BJ (cell line): ENCODE measurements at regions not wholly inside any gene's neighbourhood (a gene's known extent, or its start where the extent isn't known, plus 50 kb on each side); places are given as distances from the start of the nearest gene placed in this dataset.

ENCODE experiments used
- CTCF ChIA-PET: fragments of 350-600 bp; formaldehyde crosslinking; extraction: SDS; loops from one replicate; lab custom pipeline; 2021; ENCODE audit warnings: antibody characterized with exemption, inconsistent platforms; lab: Yijun Ruan, JAX
- POLR2A ChIA-PET: fragments of 300-600 bp; sonication (Branson Sonifier 250); formaldehyde crosslinking; extraction: SDS; loops from one replicate; lab custom pipeline; 2021; ENCODE audit warnings: antibody characterized with exemption; lab: Charles Lee
- DNase-seq: peaks from one replicate; pipeline ENCODE4 v3.0.0-alpha.2; 2011; ENCODE audit warnings: low read depth
- H3K27me3 ChIP-seq: 2 replicates; pipeline ENCODE4 v1.6.0; 2011; ENCODE audit warnings: low read length; ENCODE audit not compliant: control insufficient read depth, insufficient read depth
- H3K36me3 ChIP-seq: 2 replicates; pipeline ENCODE4 v1.5.1; 2011; ENCODE audit warnings: low read length; ENCODE audit not compliant: control insufficient read depth, insufficient read depth
- H3K4me3 ChIP-seq: 2 replicates; pipeline ENCODE4 v1.5.1; 2011; ENCODE audit warnings: low read depth, mild to moderate bottlenecking, control low read depth, low read length
- TF ChIP-seq, protein P1 (sequence below): IDR thresholded peaks from 2 replicates; pipeline ENCODE4 v1.5.1; 2011; ENCODE audit warnings: low read depth, mild to moderate bottlenecking, control low read depth, inconsistent platforms, low read length, moderate library complexity; ENCODE audit not compliant: insufficient read depth

DNA sequence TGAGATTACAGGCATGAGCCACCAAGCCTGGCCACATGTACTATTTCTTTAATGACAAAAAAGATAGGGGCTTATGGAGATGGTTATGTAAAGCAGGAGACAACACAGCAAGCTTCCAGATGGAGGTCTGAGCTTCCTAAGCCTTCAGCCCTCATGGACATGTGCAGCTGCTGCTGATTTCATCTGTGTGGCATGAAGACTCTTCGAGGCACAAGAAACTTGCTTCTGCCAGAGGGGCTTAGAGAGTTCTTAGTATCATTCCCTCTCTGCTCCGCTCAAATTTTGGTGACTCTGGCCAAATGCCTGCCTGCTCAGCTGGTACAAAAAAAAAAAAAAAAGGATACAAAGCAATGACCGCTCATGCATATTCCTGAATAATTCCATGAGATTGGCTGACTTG is 552.5 kb downstream of the TYW1 start:
- TF ChIP-seq, protein P1, sequence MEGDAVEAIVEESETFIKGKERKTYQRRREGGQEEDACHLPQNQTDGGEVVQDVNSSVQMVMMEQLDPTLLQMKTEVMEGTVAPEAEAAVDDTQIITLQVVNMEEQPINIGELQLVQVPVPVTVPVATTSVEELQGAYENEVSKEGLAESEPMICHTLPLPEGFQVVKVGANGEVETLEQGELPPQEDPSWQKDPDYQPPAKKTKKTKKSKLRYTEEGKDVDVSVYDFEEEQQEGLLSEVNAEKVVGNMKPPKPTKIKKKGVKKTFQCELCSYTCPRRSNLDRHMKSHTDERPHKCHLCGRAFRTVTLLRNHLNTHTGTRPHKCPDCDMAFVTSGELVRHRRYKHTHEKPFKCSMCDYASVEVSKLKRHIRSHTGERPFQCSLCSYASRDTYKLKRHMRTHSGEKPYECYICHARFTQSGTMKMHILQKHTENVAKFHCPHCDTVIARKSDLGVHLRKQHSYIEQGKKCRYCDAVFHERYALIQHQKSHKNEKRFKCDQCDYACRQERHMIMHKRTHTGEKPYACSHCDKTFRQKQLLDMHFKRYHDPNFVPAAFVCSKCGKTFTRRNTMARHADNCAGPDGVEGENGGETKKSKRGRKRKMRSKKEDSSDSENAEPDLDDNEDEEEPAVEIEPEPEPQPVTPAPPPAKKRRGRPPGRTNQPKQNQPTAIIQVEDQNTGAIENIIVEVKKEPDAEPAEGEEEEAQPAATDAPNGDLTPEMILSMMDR: no peak
- no peaks in the 10 kb centered on the region for H3K36me3 ChIP-seq
- POLR2A ChIA-PET: no interaction called here
- CTCF ChIA-PET: no interaction called here
- no peak for DNase-seq
- no peaks in the 10 kb centered on the region for H3K27me3 ChIP-seq
- no peak overlapping the region for H3K4me3 ChIP-seq

DNA sequence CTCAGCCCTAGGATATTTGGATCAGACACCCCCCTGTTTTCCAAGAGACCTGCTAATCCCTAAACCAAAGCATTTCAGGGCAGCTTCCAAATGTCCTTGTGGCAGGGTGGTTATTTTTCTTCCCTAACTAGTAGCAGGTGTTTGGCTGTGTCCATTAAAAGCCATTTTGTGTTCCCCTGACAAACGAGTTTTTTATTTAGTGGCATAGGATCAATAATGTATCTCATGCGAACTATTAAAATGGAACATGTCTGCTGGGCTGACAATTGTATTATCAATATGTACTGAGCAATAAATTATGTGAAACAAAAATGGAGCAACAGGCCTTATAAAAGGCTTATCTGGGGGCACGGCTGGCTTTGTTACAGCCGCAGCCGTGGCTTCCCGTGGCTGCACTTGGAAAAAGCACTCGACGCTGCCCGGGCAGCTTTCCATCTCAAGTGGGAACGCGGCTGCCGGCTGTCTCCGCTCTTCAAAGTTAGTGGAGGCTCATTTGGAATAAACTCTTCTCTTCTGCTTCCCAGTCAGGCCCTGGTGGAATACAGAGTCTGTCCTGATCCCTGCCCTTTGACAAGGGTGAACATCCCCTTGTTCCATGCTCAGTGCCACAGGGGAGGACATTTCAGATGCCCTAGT is 554.3 kb downstream of the TYW1 start:
- POLR2A ChIA-PET: no interaction called here
- CTCF ChIA-PET: no interaction called here
- no peaks in the 10 kb centered on the region for H3K36me3 ChIP-seq
- TF ChIP-seq, protein P1: no peak
- H3K4me3 ChIP-seq: no peak overlapping the region
- DNase-seq: no peak
- H3K27me3 ChIP-seq: no peaks in the 10 kb centered on the region

DNA sequence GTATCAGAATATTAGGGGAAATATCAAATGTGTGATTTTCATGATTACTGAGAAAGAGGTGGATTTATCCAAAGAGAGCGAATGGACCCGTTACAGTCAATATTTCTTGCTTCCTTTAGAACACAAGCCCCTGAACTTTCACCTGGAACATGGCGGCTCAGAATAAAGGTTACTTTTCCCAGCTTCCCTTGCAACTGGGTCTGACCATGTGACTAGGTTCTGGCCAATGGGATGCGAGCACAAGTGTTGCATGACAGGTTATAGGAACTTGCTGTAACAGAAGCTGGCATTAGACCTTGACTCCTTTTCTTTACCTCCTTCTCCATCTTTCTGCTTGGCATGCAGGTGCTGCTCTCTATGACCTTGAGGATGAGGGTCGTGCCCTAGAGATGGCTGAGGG is 556.1 kb downstream of the TYW1 start:
- TF ChIP-seq, protein P1: no peak
- Histone ChIP-seq H3K4me3 (no peak overlapping the region), H3K27me3 (no peaks in the 10 kb centered on the region), H3K36me3 (no peaks in the 10 kb centered on the region)
- ChIA-PET POLR2A (no interaction called here), CTCF (no interaction called here)
- no peak for DNase-seq

DNA sequence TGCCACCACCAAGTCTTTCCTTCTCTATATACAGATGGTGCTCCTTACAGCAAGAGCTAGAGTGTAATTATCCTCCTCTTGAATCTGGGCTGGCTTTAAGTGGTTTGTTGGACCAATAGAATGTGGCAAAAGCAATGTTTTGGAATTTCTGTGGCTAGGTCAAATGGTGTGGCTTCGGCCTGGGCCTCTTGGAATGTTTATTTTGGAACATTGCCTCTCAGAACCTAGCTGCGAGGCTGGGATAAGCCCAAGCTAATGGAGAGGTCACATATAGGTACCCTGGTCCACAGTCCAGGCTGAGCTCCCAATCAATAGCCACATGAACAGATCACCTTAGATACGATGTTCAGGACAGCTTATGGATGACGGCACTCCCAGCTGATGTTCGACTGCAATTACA is 556.7 kb downstream of the TYW1 start:
- Histone ChIP-seq H3K36me3 (no peaks in the 10 kb centered on the region), H3K27me3 (no peaks in the 10 kb centered on the region), H3K4me3 (no peak overlapping the region)
- POLR2A ChIA-PET: no interaction called here
- TF ChIP-seq, protein P1: no peak
- DNase-seq: no peak
- CTCF ChIA-PET: no interaction called here

DNA sequence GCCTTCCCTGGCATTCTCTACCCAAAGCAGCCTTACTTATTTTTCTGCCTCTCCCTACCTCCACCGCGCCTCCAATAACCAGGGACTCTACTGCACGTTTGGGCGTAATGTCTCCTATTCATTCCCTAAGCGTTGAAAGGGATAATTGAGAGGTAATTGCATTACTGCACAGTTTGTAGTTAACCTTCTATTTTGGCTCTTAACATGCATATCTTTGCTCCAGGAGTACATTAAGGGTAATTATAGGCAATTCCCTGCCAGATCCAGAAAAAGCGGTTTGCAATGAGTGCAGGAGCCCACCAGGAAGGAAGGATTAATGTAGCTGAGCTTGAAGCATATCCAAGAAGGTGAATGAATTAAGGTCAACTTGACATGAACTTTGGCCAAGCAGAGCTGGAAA is 558.4 kb downstream of the TYW1 start:
- H3K27me3 ChIP-seq: no peaks in the 10 kb centered on the region
- H3K36me3 ChIP-seq: no peaks in the 10 kb centered on the region
- no peak overlapping the region for H3K4me3 ChIP-seq
- no peak for DNase-seq
- ChIA-PET CTCF (no interaction called here), POLR2A (no interaction called here)
- TF ChIP-seq, protein P1: no peak
